ENCODE measurements at regions not wholly inside any gene's neighbourhood (a gene's known extent, or its start where the extent isn't known, plus 50 kb on each side); places are given as distances from the start of the nearest gene placed in this dataset.

DNA sequence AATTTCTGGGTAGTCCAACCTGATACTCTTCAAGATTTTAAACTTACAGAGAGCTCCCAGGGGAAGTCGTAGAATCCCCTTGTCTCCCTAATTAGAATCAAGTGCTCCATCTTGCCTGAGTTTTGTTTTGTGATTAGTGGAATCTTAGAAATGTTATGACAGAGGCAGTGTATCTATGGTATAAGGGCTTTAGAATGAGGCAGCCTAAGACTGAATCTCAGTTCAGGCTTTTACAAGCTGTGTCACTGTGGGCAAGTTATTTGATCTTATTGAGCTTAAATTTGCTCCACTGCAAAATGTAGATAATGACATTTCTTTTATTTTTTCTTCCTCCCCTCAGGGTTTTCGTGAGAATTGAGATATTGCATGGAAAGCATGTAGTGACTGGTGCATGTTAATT lies 215.5 kb downstream of the POSTN start:
- H3K27me3 ChIP-seq (ENCODE audit: insufficient read depth, low read length, poor library complexity, severe bottlenecking), result no peaks in the 10 kb centered on the region
- H3K9me3 Mint-ChIP-seq, result peaks cover 0 to 5% (median 0%) of the 10 kb centered on the region in 5 donors
- ChIA-PET POLR2A (no interaction called here), CTCF (no interaction called here)
- H3K27me3 Mint-ChIP-seq, result no peaks in the 10 kb centered on the region
- H3K4me1 ChIP-seq (ENCODE audit: insufficient read depth, low read length), result no peaks in the 10 kb centered on the region
- no peak overlapping the region for H3K27ac ChIP-seq (ENCODE audit: low read depth, low read length)
- H3K36me3 Mint-ChIP-seq, result no peaks in the 10 kb centered on the region
- H3K27ac Mint-ChIP-seq, result no peak overlapping the region
- H3K4me3 ChIP-seq (ENCODE audit: low read length), result no peak overlapping the region
- H3K4me1 Mint-ChIP-seq, result no peaks in the 10 kb centered on the region
- no peaks in the 10 kb centered on the region for H3K9me3 ChIP-seq (ENCODE audit: low read length)
- no peaks in the 10 kb centered on the region for H3K36me3 ChIP-seq (ENCODE audit: insufficient read depth, low read length)
- H3K4me3 Mint-ChIP-seq, result no peak overlapping the region
- DNase-seq, result no peak

DNA sequence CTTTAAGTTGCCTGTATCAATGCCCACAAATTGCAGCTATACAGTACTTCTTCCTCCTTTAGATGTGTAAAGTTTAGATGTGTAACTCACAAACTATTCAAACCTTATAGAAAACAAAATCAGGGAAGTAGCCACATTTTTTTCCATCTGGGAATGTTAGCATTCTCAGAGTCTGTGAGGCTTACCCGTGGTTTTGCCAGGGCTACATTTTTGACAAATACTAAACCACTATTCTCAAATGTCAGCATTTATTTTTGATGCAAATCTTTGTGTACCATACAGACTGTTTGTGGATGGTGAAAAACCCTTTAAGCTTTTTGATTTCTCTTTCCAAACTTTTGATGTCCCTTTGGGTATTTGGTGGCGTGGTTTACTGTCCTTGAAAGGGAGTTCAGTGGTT lies 216.4 kb downstream of the POSTN start:
- Histone ChIP-seq H3K27ac (ENCODE audit: low read depth, low read length) (no peak overlapping the region), H3K9me3 (ENCODE audit: low read length) (no peaks in the 10 kb centered on the region), H3K4me1 (ENCODE audit: insufficient read depth, low read length) (no peaks in the 10 kb centered on the region), H3K27me3 (ENCODE audit: insufficient read depth, low read length, poor library complexity, severe bottlenecking) (no peaks in the 10 kb centered on the region), H3K36me3 (ENCODE audit: insufficient read depth, low read length) (no peaks in the 10 kb centered on the region), H3K4me3 (ENCODE audit: low read length) (no peak overlapping the region)
- DNase-seq, result no peak
- no peaks in the 10 kb centered on the region for H3K4me1 Mint-ChIP-seq
- POLR2A ChIA-PET, result no interaction called here
- no peaks in the 10 kb centered on the region for H3K36me3 Mint-ChIP-seq
- peaks cover 0 to 5% (median 0%) of the 10 kb centered on the region in 5 donors for H3K9me3 Mint-ChIP-seq
- H3K27me3 Mint-ChIP-seq, result no peaks in the 10 kb centered on the region
- no peak overlapping the region for H3K27ac Mint-ChIP-seq
- H3K4me3 Mint-ChIP-seq, result no peak overlapping the region
- CTCF ChIA-PET, result no interaction called here

DNA sequence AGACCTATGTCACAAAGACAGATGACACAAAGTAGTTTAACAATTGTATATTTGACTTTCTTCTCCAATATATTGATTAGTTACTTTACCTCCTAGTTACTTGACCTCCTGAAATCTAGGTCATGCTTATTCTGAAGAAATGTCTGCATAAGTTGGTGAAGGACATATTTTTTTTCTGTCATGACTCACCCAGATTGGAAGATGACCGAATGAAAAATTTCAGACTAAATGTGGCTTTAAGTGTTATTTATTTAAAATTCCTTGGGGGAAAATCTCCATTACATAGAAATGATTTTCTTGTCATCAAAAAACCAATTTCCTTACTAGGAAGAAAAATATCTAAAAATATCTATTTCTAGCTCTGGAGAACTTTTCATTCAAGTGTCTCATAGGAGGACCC lies 217.1 kb downstream of the POSTN start:
- Mint-ChIP-seq H3K27me3 (no peaks in the 10 kb centered on the region), H3K4me3 (no peak overlapping the region), H3K4me1 (no peaks in the 10 kb centered on the region), H3K27ac (no peak overlapping the region), H3K36me3 (no peaks in the 10 kb centered on the region), H3K9me3 (peaks cover 0 to 5% (median 0%) of the 10 kb centered on the region in 5 donors)
- DNase-seq, result no peak
- H3K36me3 ChIP-seq (ENCODE audit: insufficient read depth, low read length), result no peaks in the 10 kb centered on the region
- ChIA-PET CTCF (no interaction called here), POLR2A (no interaction called here)
- H3K4me3 ChIP-seq (ENCODE audit: low read length), result no peak overlapping the region
- H3K27ac ChIP-seq (ENCODE audit: low read depth, low read length), result no peak overlapping the region
- no peaks in the 10 kb centered on the region for H3K9me3 ChIP-seq (ENCODE audit: low read length)
- H3K4me1 ChIP-seq (ENCODE audit: insufficient read depth, low read length), result no peaks in the 10 kb centered on the region
- H3K27me3 ChIP-seq (ENCODE audit: insufficient read depth, low read length, poor library complexity, severe bottlenecking), result no peaks in the 10 kb centered on the region

DNA sequence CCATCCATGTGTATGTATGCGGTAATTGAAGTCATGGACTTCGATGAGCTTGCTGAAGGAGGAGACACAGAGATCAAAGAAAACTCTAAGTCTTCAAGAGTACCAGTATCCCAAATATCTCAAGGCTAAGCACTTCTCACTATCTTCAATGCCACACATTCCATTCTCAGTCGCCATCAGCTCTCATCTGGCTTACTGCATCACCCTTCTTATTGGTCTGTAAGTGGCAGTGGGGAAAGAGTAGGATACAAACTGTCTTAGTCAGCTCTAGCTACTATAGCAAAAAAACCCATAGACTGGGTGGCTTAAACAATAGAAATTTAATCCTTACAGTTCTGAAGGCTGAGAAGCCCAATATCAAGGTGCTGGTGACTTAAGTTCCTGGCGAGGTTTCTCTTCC lies 218.7 kb downstream of the POSTN start:
- Mint-ChIP-seq H3K36me3 (no peaks in the 10 kb centered on the region), H3K4me1 (no peaks in the 10 kb centered on the region), H3K4me3 (no peak overlapping the region), H3K27me3 (no peaks in the 10 kb centered on the region), H3K9me3 (peaks cover 0 to 5% (median 0%) of the 10 kb centered on the region in 5 donors), H3K27ac (no peak overlapping the region)
- DNase-seq, result no peak
- Histone ChIP-seq H3K4me1 (ENCODE audit: insufficient read depth, low read length) (no peaks in the 10 kb centered on the region), H3K27me3 (ENCODE audit: insufficient read depth, low read length, poor library complexity, severe bottlenecking) (no peaks in the 10 kb centered on the region), H3K27ac (ENCODE audit: low read depth, low read length) (no peak overlapping the region), H3K9me3 (ENCODE audit: low read length) (no peaks in the 10 kb centered on the region), H3K4me3 (ENCODE audit: low read length) (no peak overlapping the region), H3K36me3 (ENCODE audit: insufficient read depth, low read length) (no peaks in the 10 kb centered on the region)
- ChIA-PET POLR2A (no interaction called here), CTCF (no interaction called here)

DNA sequence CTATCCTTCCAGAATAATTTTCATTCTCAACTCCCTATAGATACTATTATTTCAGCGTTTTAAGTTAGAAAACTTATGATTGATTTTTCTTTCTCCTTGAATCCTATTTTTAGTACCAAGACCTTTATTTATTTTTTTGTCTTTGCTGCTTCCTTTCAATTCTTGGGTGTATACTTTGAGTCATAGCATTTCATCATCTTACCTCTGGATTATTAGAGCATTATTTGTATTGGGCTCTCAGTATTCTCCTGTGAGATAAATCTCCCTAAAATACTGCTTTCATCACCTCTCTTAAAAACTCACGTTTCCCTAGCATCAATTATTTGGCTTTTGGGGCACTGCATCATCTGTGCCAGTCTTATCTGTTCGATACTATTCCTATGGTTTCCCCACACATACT lies 222.8 kb downstream of the POSTN start:
- Mint-ChIP-seq H3K4me3 (no peak overlapping the region), H3K27ac (no peak overlapping the region), H3K36me3 (no peaks in the 10 kb centered on the region), H3K27me3 (no peaks in the 10 kb centered on the region), H3K4me1 (no peaks in the 10 kb centered on the region), H3K9me3 (peaks cover 0 to 6% (median 0%) of the 10 kb centered on the region in 5 donors)
- ChIA-PET POLR2A (no interaction called here), CTCF (no interaction called here)
- no peaks in the 10 kb centered on the region for H3K9me3 ChIP-seq (ENCODE audit: low read length)
- H3K27ac ChIP-seq (ENCODE audit: low read depth, low read length), result no peak overlapping the region
- H3K4me3 ChIP-seq (ENCODE audit: low read length), result no peak overlapping the region
- H3K4me1 ChIP-seq (ENCODE audit: insufficient read depth, low read length), result no peaks in the 10 kb centered on the region
- DNase-seq, result no peak
- H3K36me3 ChIP-seq (ENCODE audit: insufficient read depth, low read length), result no peaks in the 10 kb centered on the region
- H3K27me3 ChIP-seq (ENCODE audit: insufficient read depth, low read length, poor library complexity, severe bottlenecking), result no peaks in the 10 kb centered on the region

DNA sequence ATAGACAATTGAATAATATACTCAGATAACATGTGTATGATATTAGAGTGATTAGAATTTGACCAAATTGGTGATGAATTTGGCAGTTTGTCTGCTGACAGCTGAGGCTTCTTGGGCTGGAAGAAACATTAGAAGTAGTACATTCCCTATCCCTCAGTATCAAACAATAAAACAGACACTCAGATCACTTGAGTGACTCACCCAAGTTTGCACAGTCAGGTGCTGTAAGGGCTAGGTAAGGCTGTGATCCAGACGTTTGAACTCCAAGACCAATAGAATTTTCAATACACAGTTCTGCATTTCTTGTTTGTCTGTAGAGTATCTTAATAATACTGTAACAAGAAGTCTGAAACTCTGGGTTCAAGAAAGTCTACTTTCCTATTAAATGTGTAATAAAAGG lies 223.5 kb downstream of the POSTN start:
- CTCF ChIA-PET, result no interaction called here
- Mint-ChIP-seq H3K36me3 (no peaks in the 10 kb centered on the region), H3K27ac (no peak overlapping the region), H3K27me3 (no peaks in the 10 kb centered on the region), H3K4me3 (no peak overlapping the region), H3K9me3 (peaks cover 0 to 6% (median under 1%) of the 10 kb centered on the region in 5 donors), H3K4me1 (no peaks in the 10 kb centered on the region)
- H3K27ac ChIP-seq (ENCODE audit: low read depth, low read length), result no peak overlapping the region
- POLR2A ChIA-PET, result no interaction called here
- no peak overlapping the region for H3K4me3 ChIP-seq (ENCODE audit: low read length)
- DNase-seq, result no peak
- no peaks in the 10 kb centered on the region for H3K27me3 ChIP-seq (ENCODE audit: insufficient read depth, low read length, poor library complexity, severe bottlenecking)
- no peaks in the 10 kb centered on the region for H3K9me3 ChIP-seq (ENCODE audit: low read length)
- no peaks in the 10 kb centered on the region for H3K4me1 ChIP-seq (ENCODE audit: insufficient read depth, low read length)
- no peaks in the 10 kb centered on the region for H3K36me3 ChIP-seq (ENCODE audit: insufficient read depth, low read length)

DNA sequence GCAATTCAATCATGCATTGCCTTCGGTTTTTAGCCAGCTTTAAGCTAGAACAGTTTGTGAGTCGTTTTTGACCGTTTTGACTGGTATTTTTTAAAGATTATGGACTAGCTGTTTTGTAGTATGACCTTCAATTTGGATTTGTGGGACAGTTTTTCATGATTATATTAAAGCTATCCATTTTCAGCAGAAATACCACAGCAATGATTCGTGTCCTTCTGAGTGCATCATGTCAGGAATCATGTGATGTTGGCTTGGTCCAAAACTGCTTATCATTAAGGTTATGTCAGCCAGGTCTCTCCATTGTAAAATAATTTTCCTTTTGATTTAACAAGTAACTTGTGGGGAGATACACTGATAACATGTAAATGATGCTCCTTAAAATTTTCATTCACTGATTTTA lies 229.0 kb downstream of the POSTN start:
- ChIA-PET CTCF (no interaction called here), POLR2A (no interaction called here)
- Mint-ChIP-seq H3K36me3 (no peaks in the 10 kb centered on the region), H3K9me3 (peaks cover 0 to 9% (median 2%) of the 10 kb centered on the region in 5 donors), H3K27ac (no peak overlapping the region), H3K4me3 (no peak overlapping the region), H3K4me1 (no peaks in the 10 kb centered on the region), H3K27me3 (no peaks in the 10 kb centered on the region)
- Histone ChIP-seq H3K27me3 (ENCODE audit: insufficient read depth, low read length, poor library complexity, severe bottlenecking) (no peaks in the 10 kb centered on the region), H3K27ac (ENCODE audit: low read depth, low read length) (no peak overlapping the region), H3K9me3 (ENCODE audit: low read length) (no peaks in the 10 kb centered on the region), H3K4me3 (ENCODE audit: low read length) (no peak overlapping the region), H3K4me1 (ENCODE audit: insufficient read depth, low read length) (no peaks in the 10 kb centered on the region), H3K36me3 (ENCODE audit: insufficient read depth, low read length) (no peaks in the 10 kb centered on the region)
- DNase-seq, result no peak

DNA sequence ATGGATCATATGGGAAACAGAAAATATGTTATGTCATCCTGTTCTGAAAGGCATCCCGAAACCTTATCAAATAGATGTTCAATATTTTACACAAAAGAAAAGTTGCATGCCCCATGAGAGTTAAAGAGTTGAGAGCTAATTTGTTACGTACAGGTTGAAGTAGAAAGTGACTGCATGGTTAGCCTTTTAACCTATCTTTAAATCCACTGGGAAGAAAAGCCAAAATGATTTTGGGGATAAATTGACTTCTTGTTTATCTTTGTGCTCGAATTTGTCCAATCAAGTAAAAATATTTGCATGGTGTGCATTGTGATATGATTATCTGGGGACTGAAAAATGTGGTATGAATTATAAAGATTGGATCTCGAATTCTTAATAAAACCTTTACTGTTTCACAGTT lies 230.1 kb downstream of the POSTN start:
- CTCF ChIA-PET, result no interaction called here
- H3K4me3 Mint-ChIP-seq, result no peak overlapping the region
- Histone ChIP-seq H3K36me3 (ENCODE audit: insufficient read depth, low read length) (no peaks in the 10 kb centered on the region), H3K27ac (ENCODE audit: low read depth, low read length) (no peak overlapping the region), H3K9me3 (ENCODE audit: low read length) (no peaks in the 10 kb centered on the region), H3K27me3 (ENCODE audit: insufficient read depth, low read length, poor library complexity, severe bottlenecking) (no peaks in the 10 kb centered on the region), H3K4me3 (ENCODE audit: low read length) (no peak overlapping the region), H3K4me1 (ENCODE audit: insufficient read depth, low read length) (no peaks in the 10 kb centered on the region)
- no peaks in the 10 kb centered on the region for H3K4me1 Mint-ChIP-seq
- no peak for DNase-seq
- POLR2A ChIA-PET, result no interaction called here
- peaks cover 0 to 9% (median 2%) of the 10 kb centered on the region in 5 donors for H3K9me3 Mint-ChIP-seq
- no peaks in the 10 kb centered on the region for H3K36me3 Mint-ChIP-seq
- no peaks in the 10 kb centered on the region for H3K27me3 Mint-ChIP-seq
- H3K27ac Mint-ChIP-seq, result no peak overlapping the region

DNA sequence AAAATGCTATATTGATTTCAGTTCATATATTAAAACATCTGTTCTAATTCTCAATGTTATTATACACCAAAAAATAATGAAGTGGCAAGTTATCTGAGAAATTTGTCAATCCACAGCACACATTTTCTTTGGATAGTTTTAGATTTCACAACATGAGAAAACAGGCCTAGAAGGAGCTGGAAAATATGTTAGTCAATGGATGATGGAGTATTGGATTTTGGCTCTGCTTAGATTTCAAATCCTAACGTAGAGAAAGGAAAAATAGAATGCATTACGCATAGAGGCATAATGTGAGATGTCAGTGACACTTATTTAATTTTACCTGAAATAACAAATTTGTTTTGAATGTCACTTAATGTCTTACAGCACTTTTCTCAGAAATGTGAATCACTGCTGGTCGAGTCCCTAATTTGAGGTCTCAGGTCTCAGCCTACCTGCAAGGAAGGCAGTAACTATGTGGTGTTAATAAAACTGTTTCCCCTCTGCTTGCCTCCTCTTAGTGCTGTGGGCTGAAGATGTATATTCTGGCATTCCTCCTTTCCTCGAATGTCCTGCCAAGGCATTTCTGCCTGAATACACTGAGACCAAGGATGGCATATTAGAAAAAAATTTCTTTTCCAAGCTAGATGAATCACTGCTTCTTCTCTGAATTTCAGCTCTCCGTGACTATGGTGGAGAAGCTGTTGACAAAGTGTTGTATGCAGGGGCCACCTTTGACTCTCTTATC lies 232.4 kb downstream of the POSTN start:
- H3K4me3 ChIP-seq (ENCODE audit: low read length), result no peak overlapping the region

More for the DNA sequence above, 232.4 kb downstream of the POSTN start:
- no peak for DNase-seq
- Histone ChIP-seq H3K9me3 (ENCODE audit: low read length) (no peaks in the 10 kb centered on the region), H3K27me3 (ENCODE audit: insufficient read depth, low read length, poor library complexity, severe bottlenecking) (no peaks in the 10 kb centered on the region), H3K27ac (ENCODE audit: low read depth, low read length) (no peak overlapping the region), H3K36me3 (ENCODE audit: insufficient read depth, low read length) (no peaks in the 10 kb centered on the region), H3K4me1 (ENCODE audit: insufficient read depth, low read length) (no peaks in the 10 kb centered on the region)
- Mint-ChIP-seq H3K27me3 (no peaks in the 10 kb centered on the region), H3K4me3 (no peak overlapping the region), H3K4me1 (no peaks in the 10 kb centered on the region), H3K9me3 (peaks cover 0 to 4% (median 2%) of the 10 kb centered on the region in 5 donors), H3K27ac (no peak overlapping the region), H3K36me3 (no peaks in the 10 kb centered on the region)
- CTCF ChIA-PET, result no interaction called here
- POLR2A ChIA-PET, result no interaction called here

Measured in CD8-positive, alpha-beta memory T cell (primary cell).